ENCODE measurements at regions not wholly inside any gene's neighbourhood (a gene's known extent, or its start where the extent isn't known, plus 50 kb on each side); places are given as distances from the start of the nearest gene placed in this dataset.

DNA sequence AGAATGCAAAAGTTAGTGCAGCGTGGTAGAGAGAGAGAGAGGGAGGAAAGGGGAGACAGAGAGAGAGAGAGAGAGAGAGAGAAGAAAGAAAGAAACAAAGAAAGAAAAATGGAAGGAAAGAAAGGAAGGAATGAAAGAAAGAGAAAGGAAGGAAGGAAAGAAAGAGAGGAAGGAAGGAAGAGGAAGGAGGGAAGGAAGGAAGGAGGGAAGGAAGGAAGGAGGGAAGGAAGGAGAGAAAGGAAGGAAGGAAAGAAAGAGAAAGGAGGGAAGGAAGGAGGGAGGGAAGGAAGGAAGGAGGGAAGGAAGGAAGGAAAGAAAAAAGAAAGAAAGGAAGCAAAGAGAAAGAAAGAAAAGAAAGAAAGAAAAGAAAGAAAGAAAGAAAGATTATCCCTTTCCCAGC lies 209.8 kb upstream of the MYO3A start:
- H3K79me2 ChIP-seq (ENCODE audit: control insufficient read depth, low read length): no peaks in the 10 kb centered on the region
- no peak overlapping the region for H3K27ac ChIP-seq (ENCODE audit: low read depth, low read length)
- no peaks in the 10 kb centered on the region for H3K36me3 ChIP-seq (ENCODE audit: control insufficient read depth, low read length)
- no peaks in the 10 kb centered on the region for H3F3A ChIP-seq (ENCODE audit: control insufficient read depth, insufficient read depth)
- no peaks in the 10 kb centered on the region for H3K9me3 ChIP-seq (ENCODE audit: control insufficient read depth, insufficient read depth, low read length)
- H3K4me1 ChIP-seq (ENCODE audit: control insufficient read depth, low read length): no peaks in the 10 kb centered on the region
- H3K4me2 ChIP-seq (ENCODE audit: low read length): no peak overlapping the region
- no peaks in the 10 kb centered on the region for H3K27me3 ChIP-seq (ENCODE audit: control insufficient read depth, low read length)
- no peak for TF ChIP-seq EZH2phosphoT487 (IDR thresholded peaks at IDR 0.05; ENCODE audit: borderline replicate concordance, low read length)
- TF ChIP-seq, protein P1, sequence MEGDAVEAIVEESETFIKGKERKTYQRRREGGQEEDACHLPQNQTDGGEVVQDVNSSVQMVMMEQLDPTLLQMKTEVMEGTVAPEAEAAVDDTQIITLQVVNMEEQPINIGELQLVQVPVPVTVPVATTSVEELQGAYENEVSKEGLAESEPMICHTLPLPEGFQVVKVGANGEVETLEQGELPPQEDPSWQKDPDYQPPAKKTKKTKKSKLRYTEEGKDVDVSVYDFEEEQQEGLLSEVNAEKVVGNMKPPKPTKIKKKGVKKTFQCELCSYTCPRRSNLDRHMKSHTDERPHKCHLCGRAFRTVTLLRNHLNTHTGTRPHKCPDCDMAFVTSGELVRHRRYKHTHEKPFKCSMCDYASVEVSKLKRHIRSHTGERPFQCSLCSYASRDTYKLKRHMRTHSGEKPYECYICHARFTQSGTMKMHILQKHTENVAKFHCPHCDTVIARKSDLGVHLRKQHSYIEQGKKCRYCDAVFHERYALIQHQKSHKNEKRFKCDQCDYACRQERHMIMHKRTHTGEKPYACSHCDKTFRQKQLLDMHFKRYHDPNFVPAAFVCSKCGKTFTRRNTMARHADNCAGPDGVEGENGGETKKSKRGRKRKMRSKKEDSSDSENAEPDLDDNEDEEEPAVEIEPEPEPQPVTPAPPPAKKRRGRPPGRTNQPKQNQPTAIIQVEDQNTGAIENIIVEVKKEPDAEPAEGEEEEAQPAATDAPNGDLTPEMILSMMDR (IDR thresholded peaks at IDR 0.05; ENCODE audit: low read depth, low read length, poor library complexity, severe bottlenecking): no peak
- H4K20me1 ChIP-seq (ENCODE audit: control insufficient read depth, insufficient read depth, low read depth, low read length): no peaks in the 10 kb centered on the region
- no peaks in the 10 kb centered on the region for H3K9me2 ChIP-seq (replicated peaks; ENCODE audit: control insufficient read depth, low read length)
- H3K4me3 ChIP-seq (ENCODE audit: low read length): no peak overlapping the region

- Histone ChIP-seq H3K4me1 (ENCODE audit: control insufficient read depth, low read length) (no peaks in the 10 kb centered on the region), H3F3A (ENCODE audit: control insufficient read depth, insufficient read depth) (no peaks in the 10 kb centered on the region), H3K4me3 (ENCODE audit: low read length) (no peak overlapping the region), H3K9me3 (ENCODE audit: control insufficient read depth, insufficient read depth, low read length) (no peaks in the 10 kb centered on the region), H3K27ac (ENCODE audit: low read depth, low read length) (no peak overlapping the region), H4K20me1 (ENCODE audit: control insufficient read depth, insufficient read depth, low read depth, low read length) (no peaks in the 10 kb centered on the region), H3K27me3 (ENCODE audit: control insufficient read depth, low read length) (no peaks in the 10 kb centered on the region), H3K9me2 (replicated peaks; ENCODE audit: control insufficient read depth, low read length) (no peaks in the 10 kb centered on the region), H3K36me3 (ENCODE audit: control insufficient read depth, low read length) (no peaks in the 10 kb centered on the region), H3K4me2 (ENCODE audit: low read length) (no peak overlapping the region), H3K79me2 (ENCODE audit: control insufficient read depth, low read length) (no peaks in the 10 kb centered on the region)
- TF ChIP-seq, protein P1 (IDR thresholded peaks at IDR 0.05; ENCODE audit: low read depth, low read length, poor library complexity, severe bottlenecking): peak; percentile 71
- TF ChIP-seq EZH2phosphoT487 (IDR thresholded peaks at IDR 0.05; ENCODE audit: borderline replicate concordance, low read length): no peak
These were observed 207.9 kb upstream of the MYO3A start for GRCh38 chr10:25725917-25726716.

DNA sequence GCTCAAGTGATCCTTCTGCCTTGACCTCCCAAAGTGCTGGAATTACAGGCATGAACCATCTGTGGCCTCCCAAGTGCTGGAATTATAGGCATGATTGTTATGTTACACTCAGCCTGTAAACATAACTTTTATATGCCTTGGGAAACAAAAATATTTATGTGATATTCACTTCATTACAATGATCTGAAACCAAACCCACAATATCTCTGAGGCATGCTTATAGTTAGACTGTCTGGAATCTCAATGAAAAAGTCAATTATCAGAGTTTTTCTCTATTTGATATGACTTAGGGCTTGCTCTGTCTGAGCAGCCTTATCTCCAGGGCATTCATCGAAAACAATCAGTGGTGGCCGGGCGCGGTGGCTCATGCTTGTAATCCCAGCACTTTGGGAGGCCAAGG lies 195.3 kb upstream of the MYO3A start:
- Histone ChIP-seq H3K9me2 (replicated peaks; ENCODE audit: control insufficient read depth, low read length) (no peaks in the 10 kb centered on the region), H3K27me3 (ENCODE audit: control insufficient read depth, low read length) (no peaks in the 10 kb centered on the region), H3K79me2 (ENCODE audit: control insufficient read depth, low read length) (no peaks in the 10 kb centered on the region), H3K4me2 (ENCODE audit: low read length) (no peak overlapping the region), H3F3A (ENCODE audit: control insufficient read depth, insufficient read depth) (no peaks in the 10 kb centered on the region), H3K9me3 (ENCODE audit: control insufficient read depth, insufficient read depth, low read length) (no peaks in the 10 kb centered on the region), H4K20me1 (ENCODE audit: control insufficient read depth, insufficient read depth, low read depth, low read length) (no peaks in the 10 kb centered on the region), H3K4me3 (ENCODE audit: low read length) (no peak overlapping the region), H3K27ac (ENCODE audit: low read depth, low read length) (no peak overlapping the region), H3K36me3 (ENCODE audit: control insufficient read depth, low read length) (no peaks in the 10 kb centered on the region), H3K4me1 (ENCODE audit: control insufficient read depth, low read length) (no peaks in the 10 kb centered on the region)
- no peak for TF ChIP-seq EZH2phosphoT487 (IDR thresholded peaks at IDR 0.05; ENCODE audit: borderline replicate concordance, low read length)
- TF ChIP-seq, protein P1 (IDR thresholded peaks at IDR 0.05; ENCODE audit: low read depth, low read length, poor library complexity, severe bottlenecking): no peak

Data from DOHH2 (cell line).